ENCODE measurements at regions not wholly inside any gene's neighbourhood (a gene's known extent, or its start where the extent isn't known, plus 50 kb on each side); places are given as distances from the start of the nearest gene placed in this dataset.
A peak's percentile ranks its signal among the peaks of the same experiment; 100 is the strongest.

- no peak for DNase-seq (ENCODE audit: low read depth)
These were observed 1587.3 kb upstream of the TENM3 start for GRCh38 chr4:180655886-180656285.

GRCh38 chr4:180657881-180658280 lies 1585.3 kb upstream of the TENM3 start:
- DNase-seq (ENCODE audit: low read depth), result no peak

GRCh38 chr4:180664766-180665368 lies 1578.3 kb upstream of the TENM3 start:
- DNase-seq (ENCODE audit: low read depth), result peak; percentile 25

GRCh38 chr4:180665481-180665880 lies 1577.7 kb upstream of the TENM3 start:
- DNase-seq (ENCODE audit: low read depth), result no peak

- DNase-seq (ENCODE audit: low read depth), result no peak
These were observed 1577.0 kb upstream of the TENM3 start for GRCh38 chr4:180665994-180666824.

- DNase-seq (ENCODE audit: low read depth), result no peak
These were observed 1574.5 kb upstream of the TENM3 start for GRCh38 chr4:180668732-180669131.

- DNase-seq (ENCODE audit: low read depth), result no peak
These were observed 1573.5 kb upstream of the TENM3 start for GRCh38 chr4:180669680-180670079.

GRCh38 chr4:180674619-180675358 lies 1568.4 kb upstream of the TENM3 start:
- no peak for DNase-seq (ENCODE audit: low read depth)

- no peak for DNase-seq (ENCODE audit: low read depth)
These were observed 1567.9 kb upstream of the TENM3 start for GRCh38 chr4:180675359-180675650.

GRCh38 chr4:180680305-180680704 lies 1562.9 kb upstream of the TENM3 start:
- DNase-seq (ENCODE audit: low read depth), result no peak

- no peak for DNase-seq (ENCODE audit: low read depth)
These were observed 1560.4 kb upstream of the TENM3 start for GRCh38 chr4:180682776-180683175.

- no peak for DNase-seq (ENCODE audit: low read depth)
These were observed 1560.0 kb upstream of the TENM3 start for GRCh38 chr4:180683186-180683585.

GRCh38 chr4:180688480-180688879 lies 1554.7 kb upstream of the TENM3 start:
- no peak for DNase-seq (ENCODE audit: low read depth)

- no peak for DNase-seq (ENCODE audit: low read depth)
These were observed 1548.3 kb upstream of the TENM3 start for GRCh38 chr4:180694875-180695274.

GRCh38 chr4:180695851-180696250 lies 1547.4 kb upstream of the TENM3 start:
- DNase-seq (ENCODE audit: low read depth), result no peak

GRCh38 chr4:180696460-180697092 lies 1546.6 kb upstream of the TENM3 start:
- DNase-seq (ENCODE audit: low read depth), result no peak

GRCh38 chr4:180698550-180699195 lies 1544.5 kb upstream of the TENM3 start:
- DNase-seq (ENCODE audit: low read depth), result no peak

GRCh38 chr4:180706766-180707165 lies 1536.4 kb upstream of the TENM3 start:
- no peak for DNase-seq (ENCODE audit: low read depth)

GRCh38 chr4:180710628-180711337 lies 1532.4 kb upstream of the TENM3 start:
- no peak for DNase-seq (ENCODE audit: low read depth)

- no peak for DNase-seq (ENCODE audit: low read depth)
These were observed 1525.7 kb upstream of the TENM3 start for GRCh38 chr4:180717451-180718033.

- no peak for DNase-seq (ENCODE audit: low read depth)
These were observed 1521.8 kb upstream of the TENM3 start for GRCh38 chr4:180721356-180721755.
